Naive thymus-derived CD4-positive, alpha-beta T cell (primary cell): ENCODE measurements at regions not wholly inside any gene's neighbourhood (a gene's known extent, or its start where the extent isn't known, plus 50 kb on each side); places are given as distances from the start of the nearest gene placed in this dataset.
"Not testable (repeated sequence)": the region's sequence is repeated elsewhere in the genome, so short reads cannot be mapped to it uniquely, and the experiment has no call there.

Experiments used
- ATAC-seq: fragments of 150-1000 bp; cut with Tn5 transposase; 2 replicates; pipeline ENCODE4 v1.10.0; 2021; ENCODE audit warnings: mild to moderate bottlenecking, moderate library complexity
- CTCF ChIA-PET: fragments of 350-600 bp; sonication (Branson Sonifier 250); formaldehyde crosslinking; loops from one replicate; lab custom pipeline; 2021; ENCODE audit warnings: antibody characterized with exemption; lab: Charles Lee
- POLR2A ChIA-PET: fragments of 350-600 bp; sonication (Branson Sonifier 250); formaldehyde crosslinking; loops from one replicate; lab custom pipeline; 2021; ENCODE audit warnings: antibody characterized with exemption, inconsistent platforms; lab: Charles Lee
- DNase-seq, 9 donors: peaks; one replicate each; pipeline versions ENCODE4 v3.0.0 to v3.0.0-alpha.2; 2020 to 2022; ENCODE audit warnings: mixed read lengths in 1 of 9
- H3K27ac ChIP-seq: one replicate; pipeline ENCODE4 v1.7.0; 2013; ENCODE audit warnings: mild to moderate bottlenecking, low read depth, low read length, moderate library complexity
- H3K27me3 ChIP-seq, 2 donors: one replicate each; pipeline ENCODE4 v1.7.0; 2013; ENCODE audit warnings: low read length in 2 of 2, mild to moderate bottlenecking in 2 of 2, moderate library complexity in 2 of 2; ENCODE audit not compliant: control insufficient read depth in 2 of 2, insufficient read depth in 2 of 2
- H3K36me3 ChIP-seq, 3 experiments: 1 replicate in 2 of 3; 2 replicates in 1 of 3; pipeline ENCODE4 v1.7.0; 2013; ENCODE audit warnings: low read length in 3 of 3, mild to moderate bottlenecking in 3 of 3, moderate library complexity in 1 of 3; ENCODE audit not compliant: insufficient read depth in 3 of 3, control insufficient read depth in 2 of 3
- H3K4me1 ChIP-seq, 2 donors: one replicate each; pipeline ENCODE4 v1.7.0; 2013; ENCODE audit warnings: low read length in 2 of 2, mild to moderate bottlenecking in 2 of 2, moderate library complexity in 1 of 2; ENCODE audit not compliant: control insufficient read depth in 2 of 2, insufficient read depth in 2 of 2
- H3K4me3 ChIP-seq: 2 replicates; pipeline ENCODE4 v1.7.0; 2013; ENCODE audit warnings: mild to moderate bottlenecking, low read length
- H3K9me3 ChIP-seq, 3 experiments: 1 replicate in 2 of 3; 2 replicates in 1 of 3; pipeline ENCODE4 v1.7.0; 2013; ENCODE audit warnings: low read length in 3 of 3; ENCODE audit not compliant: control insufficient read depth in 2 of 3
- H3K27ac Mint-ChIP-seq, 9 donors: one replicate each; pipeline ENCODE4 v1.8.0; 2020 to 2022; ENCODE audit warnings: mixed read lengths in 9 of 9, mild to moderate bottlenecking in 8 of 9, moderate library complexity in 5 of 9, inconsistent platforms in 2 of 9
- H3K27me3 Mint-ChIP-seq, 5 donors: one replicate each; pipeline ENCODE4 v1.8.0; 2021 to 2022; ENCODE audit warnings: mixed read lengths in 5 of 5, mild to moderate bottlenecking in 1 of 5
- H3K36me3 Mint-ChIP-seq, 5 donors: one replicate each; pipeline ENCODE4 v1.8.0; 2020 to 2022; ENCODE audit warnings: mixed read lengths in 5 of 5, mild to moderate bottlenecking in 3 of 5, inconsistent platforms in 1 of 5
- H3K4me1 Mint-ChIP-seq, 7 donors: one replicate each; pipeline ENCODE4 v1.8.0; 2020 to 2022; ENCODE audit warnings: mixed read lengths in 7 of 7, mild to moderate bottlenecking in 3 of 7, inconsistent platforms in 1 of 7
- H3K4me3 Mint-ChIP-seq, 10 donors: one replicate each; pipeline ENCODE4 v1.8.0; 2020 to 2022; ENCODE audit warnings: mild to moderate bottlenecking in 10 of 10, mixed read lengths in 10 of 10, moderate library complexity in 6 of 10, inconsistent platforms in 2 of 10
- H3K9me3 Mint-ChIP-seq, 11 donors: one replicate each; pipeline ENCODE4 v1.8.0; 2020 to 2022; ENCODE audit warnings: mixed read lengths in 11 of 11, mild to moderate bottlenecking in 4 of 11, inconsistent platforms in 1 of 11, moderate library complexity in 1 of 11
- intact Hi-C, 2 donors: fragments of 100-400 bp; cut with micrococcal nuclease; formaldehyde crosslinking; loops; one replicate each; pipeline ENCODE4 v1.15.1; 2023

DNA sequence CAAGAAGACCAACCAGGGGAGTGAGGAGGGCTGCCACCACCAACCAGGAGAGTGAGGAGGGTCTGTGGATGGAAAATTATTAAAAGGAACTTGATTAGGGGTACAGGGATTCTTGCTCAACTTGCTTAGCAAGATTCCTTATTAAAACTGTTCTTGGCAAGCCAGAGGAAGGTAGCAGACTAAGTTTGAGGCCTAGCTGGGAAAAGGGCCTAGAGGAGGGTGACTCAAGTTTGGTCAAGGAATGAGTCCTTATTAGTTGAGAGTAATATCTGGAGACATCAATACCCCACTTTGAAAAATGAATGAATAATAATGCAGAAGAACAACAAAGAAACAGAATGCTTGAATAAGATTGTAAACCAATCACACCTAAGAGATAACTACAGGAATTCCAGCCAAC, 612.4 kb upstream of the ZFP42 start:
- no peaks in the 10 kb centered on the region for H3K4me1 Mint-ChIP-seq
- H3K4me1 ChIP-seq = no peaks in the 10 kb centered on the region
- ATAC-seq (no peak), DNase-seq (no peak)
- H3K27me3 Mint-ChIP-seq = no peaks in the 10 kb centered on the region
- CTCF ChIA-PET = no interaction called here
- H3K27ac Mint-ChIP-seq = no peak overlapping the region
- H3K27ac ChIP-seq = no peak overlapping the region
- peaks cover 3 to 26% (median 9%) of the 10 kb centered on the region in 11 donors for H3K9me3 Mint-ChIP-seq
- H3K36me3 ChIP-seq = no peaks in the 10 kb centered on the region
- POLR2A ChIA-PET = no interaction called here
- no peak overlapping the region for H3K4me3 ChIP-seq
- no peak overlapping the region for H3K4me3 Mint-ChIP-seq
- no peaks in the 10 kb centered on the region for H3K9me3 ChIP-seq
- intact Hi-C loops = no loop called here
- H3K36me3 Mint-ChIP-seq = no peaks in the 10 kb centered on the region
- H3K27me3 ChIP-seq = no peaks in the 10 kb centered on the region

GRCh38 chr4:187387739-187388138, 607.8 kb upstream of the ZFP42 start:
- Histone ChIP-seq H3K27ac (no peak overlapping the region), H3K4me3 (no peak overlapping the region), H3K9me3 (no peaks in the 10 kb centered on the region), H3K36me3 (no peaks in the 10 kb centered on the region), H3K27me3 (no peaks in the 10 kb centered on the region), H3K4me1 (no peaks in the 10 kb centered on the region)
- Mint-ChIP-seq H3K27ac (no peak overlapping the region), H3K4me3 (no peak overlapping the region), H3K27me3 (no peaks in the 10 kb centered on the region), H3K4me1 (no peaks in the 10 kb centered on the region), H3K36me3 (no peaks in the 10 kb centered on the region), H3K9me3 (peaks cover 0 to 15% (median 7%) of the 10 kb centered on the region in 11 donors)
- intact Hi-C loops = no loop called here
- POLR2A ChIA-PET = no interaction called here
- ATAC-seq (no peak), DNase-seq (no peak)
- CTCF ChIA-PET = no interaction called here

DNA sequence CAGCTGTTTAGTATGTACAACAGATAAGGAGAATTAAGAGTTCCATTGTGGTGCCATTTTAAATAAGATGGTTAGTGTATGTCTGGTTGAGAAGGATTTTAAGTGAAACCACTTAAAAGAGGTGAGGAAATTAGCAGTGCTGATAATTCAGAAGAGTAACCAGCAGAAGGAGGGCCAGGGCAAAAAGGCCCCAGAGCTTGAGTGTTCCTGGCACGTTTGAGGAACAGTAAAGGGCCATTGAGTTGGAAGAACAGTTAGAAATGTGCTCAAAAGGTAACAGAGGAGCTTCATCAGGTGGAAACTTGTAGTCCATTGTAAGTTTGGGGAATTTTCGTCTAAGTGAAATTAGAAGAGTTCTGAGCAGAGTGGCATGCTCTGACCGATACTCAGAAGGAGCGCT, 606.2 kb upstream of the ZFP42 start:
- H3K36me3 ChIP-seq = no peaks in the 10 kb centered on the region
- ATAC-seq (no peak), DNase-seq (no peak)
- Mint-ChIP-seq H3K27ac (no peak overlapping the region), H3K36me3 (no peaks in the 10 kb centered on the region), H3K4me3 (no peak overlapping the region), H3K9me3 (peaks cover 0 to 10% (median 3%) of the 10 kb centered on the region in 11 donors), H3K27me3 (no peaks in the 10 kb centered on the region), H3K4me1 (no peaks in the 10 kb centered on the region)
- H3K4me1 ChIP-seq = no peaks in the 10 kb centered on the region
- ChIA-PET POLR2A (no interaction called here), CTCF (no interaction called here)
- intact Hi-C loops = no loop called here
- H3K9me3 ChIP-seq = no peaks in the 10 kb centered on the region
- no peak overlapping the region for H3K4me3 ChIP-seq
- H3K27me3 ChIP-seq = no peaks in the 10 kb centered on the region
- H3K27ac ChIP-seq = no peak overlapping the region

- no peak overlapping the region for H3K4me3 Mint-ChIP-seq
- H3K36me3 Mint-ChIP-seq = no peaks in the 10 kb centered on the region
- intact Hi-C loops = no loop called here
- peaks cover 0 to 16% (median 4%) of the 10 kb centered on the region in 11 donors for H3K9me3 Mint-ChIP-seq
- no peak overlapping the region for H3K27ac Mint-ChIP-seq
- H3K27ac ChIP-seq = no peak overlapping the region
- no peaks in the 10 kb centered on the region for H3K4me1 ChIP-seq
- no peaks in the 10 kb centered on the region for H3K4me1 Mint-ChIP-seq
- no peaks in the 10 kb centered on the region for H3K27me3 ChIP-seq
- POLR2A ChIA-PET = no interaction called here
- H3K36me3 ChIP-seq = no peaks in the 10 kb centered on the region
- DNase-seq = no peak
- H3K9me3 ChIP-seq = no peaks in the 10 kb centered on the region
- no peak for ATAC-seq
- no peaks in the 10 kb centered on the region for H3K27me3 Mint-ChIP-seq
- CTCF ChIA-PET = no interaction called here
- H3K4me3 ChIP-seq = no peak overlapping the region
These were observed 604.9 kb upstream of the ZFP42 start for GRCh38 chr4:187390646-187391045.

- CTCF ChIA-PET = no interaction called here
- no peaks in the 10 kb centered on the region for H3K36me3 Mint-ChIP-seq
- H3K27ac ChIP-seq = no peak overlapping the region
These were observed 601.8 kb upstream of the ZFP42 start for GRCh38 chr4:187393531-187394344.

DNA sequence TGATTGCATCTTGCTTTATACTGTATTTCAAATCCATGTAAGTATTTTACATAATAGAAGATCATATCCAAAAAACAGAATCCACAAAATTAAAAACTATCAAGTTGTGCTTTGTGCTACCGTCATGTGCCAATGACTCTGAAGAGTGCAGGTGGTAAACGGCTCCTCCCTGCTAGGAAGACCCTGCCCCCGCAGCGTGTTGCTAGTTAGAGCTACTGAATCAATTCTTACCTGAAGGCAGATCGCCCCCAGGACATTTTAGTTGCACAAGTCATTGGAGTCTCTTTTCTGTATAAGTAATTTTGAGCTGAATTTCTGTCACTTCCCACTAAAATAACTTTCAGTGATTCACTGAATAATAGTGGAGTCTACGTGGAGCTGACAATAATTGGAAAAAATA, 599.5 kb upstream of the ZFP42 start:
- Mint-ChIP-seq H3K9me3 (peaks cover 0 to 25% (median 11%) of the 10 kb centered on the region in 11 donors), H3K4me3 (no peak overlapping the region), H3K27ac (no peak overlapping the region), H3K36me3 (no peaks in the 10 kb centered on the region), H3K4me1 (peaks cover 0 to 2% (median 0%) of the 10 kb centered on the region in 7 donors), H3K27me3 (no peaks in the 10 kb centered on the region)
- intact Hi-C loops = no loop called here
- Histone ChIP-seq H3K4me3 (no peak overlapping the region), H3K9me3 (no peaks in the 10 kb centered on the region), H3K27me3 (no peaks in the 10 kb centered on the region), H3K27ac (no peak overlapping the region), H3K36me3 (no peaks in the 10 kb centered on the region), H3K4me1 (no peaks in the 10 kb centered on the region)
- POLR2A ChIA-PET = no interaction called here
- DNase-seq (no peak), ATAC-seq (no peak)
- CTCF ChIA-PET = no interaction called here

More at GRCh38 chr4:187393531-187394344, 601.8 kb upstream of the ZFP42 start:
- H3K4me1 Mint-ChIP-seq = no peaks in the 10 kb centered on the region
- no peak for ATAC-seq
- H3K4me1 ChIP-seq = no peaks in the 10 kb centered on the region
- no peaks in the 10 kb centered on the region for H3K9me3 ChIP-seq
- intact Hi-C loops = no loop called here
- DNase-seq = no peak
- no peaks in the 10 kb centered on the region for H3K36me3 ChIP-seq
- no peak overlapping the region for H3K4me3 Mint-ChIP-seq
- H3K27me3 Mint-ChIP-seq = no peaks in the 10 kb centered on the region
- no peak overlapping the region for H3K27ac Mint-ChIP-seq
- no peak overlapping the region for H3K4me3 ChIP-seq
- no peaks in the 10 kb centered on the region for H3K27me3 ChIP-seq
- POLR2A ChIA-PET = no interaction called here
- H3K9me3 Mint-ChIP-seq = peaks cover 0 to 9% (median 0%) of the 10 kb centered on the region in 11 donors

GRCh38 chr4:187408447-187408846, 587.1 kb upstream of the ZFP42 start:
- H3K36me3 Mint-ChIP-seq, DNase-seq, H3K27ac ChIP-seq, POLR2A ChIA-PET, ATAC-seq, H3K4me3 Mint-ChIP-seq, H3K4me1 ChIP-seq, H3K4me3 ChIP-seq, H3K27ac Mint-ChIP-seq, H3K27me3 Mint-ChIP-seq, H3K36me3 ChIP-seq, CTCF ChIA-PET, intact Hi-C loops, H3K4me1 Mint-ChIP-seq, H3K27me3 ChIP-seq, H3K9me3 ChIP-seq: not testable (repeated sequence)
- H3K9me3 Mint-ChIP-seq = peaks cover 0 to 30% (median 9%) of the 10 kb centered on the region in 11 donors
